NB4 (cell line): ENCODE measurements at regions not wholly inside any gene's neighbourhood (a gene's known extent, or its start where the extent isn't known, plus 50 kb on each side); places are given as distances from the start of the nearest gene placed in this dataset.

Experiments
- CTCF ChIP-seq: IDR thresholded peaks from one replicate; pipeline ENCODE4 v1.5.1; 2012; ENCODE audit warnings: low read depth, low read length
- MAX ChIP-seq: IDR thresholded peaks from 2 replicates; pipeline ENCODE4 v1.6.1; 2011; ENCODE audit warnings: low read depth, low read length
- MYC ChIP-seq: IDR thresholded peaks from 2 replicates; pipeline ENCODE4 v1.6.1; 2011; ENCODE audit warnings: low read depth, low read length
- POLR2A ChIP-seq: IDR thresholded peaks from 2 replicates; pipeline ENCODE4 v1.6.1; 2011; ENCODE audit warnings: mild to moderate bottlenecking; ENCODE audit not compliant: insufficient read length; ENCODE audit errors: extremely low read depth

- TF ChIP-seq CTCF (no peak), POLR2A (no peak), MAX (no peak), MYC (no peak)
These were observed 723.3 kb upstream of the DDX18 start for GRCh38 chr2:117091041-117091837.
